Activated CD4-positive, alpha-beta T cell treated with anti-CD3 and anti-CD28 coated beads, Interleukin-2, amount 10 ng/mL, durations not matched to agents 24 days and 14 days (primary cell): ENCODE measurements at regions not wholly inside any gene's neighbourhood (a gene's known extent, or its start where the extent isn't known, plus 50 kb on each side); places are given as distances from the start of the nearest gene placed in this dataset.
"Not testable (repeated sequence)": the region's sequence is repeated elsewhere in the genome, so short reads cannot be mapped to it uniquely, and the experiment has no call there.

ENCODE experiments used
- DNase-seq: peaks from one replicate; pipeline ENCODE4 v3.0.0; 2022
- H3K27ac Mint-ChIP-seq: one replicate; pipeline ENCODE4 v1.8.0; 2022; ENCODE audit warnings: mild to moderate bottlenecking, mixed read lengths
- H3K27me3 Mint-ChIP-seq: one replicate; pipeline ENCODE4 v1.8.0; 2022; ENCODE audit warnings: mixed read lengths
- H3K36me3 Mint-ChIP-seq: one replicate; pipeline ENCODE4 v1.8.0; 2022; ENCODE audit warnings: low read depth, mild to moderate bottlenecking, mixed read lengths
- H3K4me1 Mint-ChIP-seq: one replicate; pipeline ENCODE4 v1.8.0; 2021; ENCODE audit warnings: mixed read lengths
- H3K4me3 Mint-ChIP-seq: one replicate; pipeline ENCODE4 v1.8.0; 2022; ENCODE audit warnings: mild to moderate bottlenecking, moderate library complexity, mixed read lengths
- H3K9me3 Mint-ChIP-seq: one replicate; pipeline ENCODE4 v1.8.0; 2021; ENCODE audit warnings: mixed read lengths
- intact Hi-C: fragments of 100-400 bp; cut with micrococcal nuclease; formaldehyde crosslinking; loops from one replicate; pipeline ENCODE4 v1.15.1; 2023

DNA sequence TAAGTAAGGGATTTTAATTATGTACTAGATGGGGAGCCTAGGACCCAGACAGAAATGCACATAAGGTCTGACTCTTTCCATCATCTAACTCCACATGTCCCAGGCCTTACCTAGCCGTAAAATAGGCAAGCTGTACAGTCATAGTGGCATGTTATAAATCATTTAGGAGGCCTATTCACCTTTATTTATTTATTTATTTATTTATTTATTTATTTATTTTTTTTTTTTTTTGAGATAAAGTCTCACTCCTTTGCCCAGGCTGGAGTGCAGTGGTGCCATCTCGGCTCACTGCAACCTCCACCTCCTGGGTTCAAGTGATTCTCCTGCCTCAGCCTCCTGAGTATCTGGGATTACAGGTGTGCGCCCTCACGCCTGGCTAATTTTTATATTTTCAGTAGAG, 55.6 kb upstream of the KIT start:
- H3K9me3 Mint-ChIP-seq, intact Hi-C loops, H3K36me3 Mint-ChIP-seq, H3K27ac Mint-ChIP-seq, H3K27me3 Mint-ChIP-seq, H3K4me1 Mint-ChIP-seq, DNase-seq, H3K4me3 Mint-ChIP-seq: not testable (repeated sequence)

DNA sequence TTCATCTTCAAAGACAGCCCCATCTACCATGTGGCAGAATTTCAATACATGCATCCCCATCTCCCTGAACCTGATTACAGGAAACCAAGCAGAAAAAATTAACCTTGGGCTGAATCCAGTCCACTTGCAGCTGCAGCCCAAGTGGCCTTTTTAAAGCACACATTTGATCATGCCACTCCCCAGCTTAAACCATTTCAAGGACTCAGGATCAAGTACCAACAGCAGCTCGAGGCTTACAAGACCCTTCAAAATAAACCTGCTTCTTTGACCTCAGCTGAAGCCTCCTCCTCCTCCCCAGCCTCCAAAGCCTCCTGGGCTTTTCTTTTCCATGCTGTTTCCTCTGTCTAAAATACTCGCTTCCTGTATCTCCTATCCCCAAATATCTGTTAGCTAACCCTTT, 50.7 kb upstream of the KIT start:
- H3K27me3 Mint-ChIP-seq = no peaks in the 10 kb centered on the region
- H3K9me3 Mint-ChIP-seq = peaks cover 3% of the 10 kb centered on the region
- DNase-seq = no peak
- no peak overlapping the region for H3K27ac Mint-ChIP-seq
- H3K4me1 Mint-ChIP-seq = no peaks in the 10 kb centered on the region
- intact Hi-C loops = no loop called here
- no peak overlapping the region for H3K4me3 Mint-ChIP-seq
- no peaks in the 10 kb centered on the region for H3K36me3 Mint-ChIP-seq

DNA sequence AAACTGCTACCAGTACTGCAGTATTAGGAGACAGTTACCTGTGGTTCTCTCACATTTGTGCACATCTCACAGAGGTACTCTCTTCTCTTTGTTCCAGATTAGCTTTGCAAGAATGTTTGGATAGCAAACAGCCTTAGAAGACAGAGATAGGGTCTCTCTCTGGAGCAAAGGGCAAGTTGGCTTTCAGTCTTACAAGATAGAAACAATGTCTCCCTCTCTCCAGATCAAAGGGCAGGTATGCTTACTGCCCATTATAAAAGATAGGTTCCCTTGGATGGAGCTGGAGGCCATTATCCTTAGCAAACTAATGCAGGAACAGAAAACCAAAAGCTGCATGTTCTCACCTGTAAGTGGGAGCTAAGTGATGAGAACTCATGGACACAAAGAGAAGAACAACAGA, 50.2 kb upstream of the KIT start:
- peaks cover 3% of the 10 kb centered on the region for H3K9me3 Mint-ChIP-seq
- no peaks in the 10 kb centered on the region for H3K4me1 Mint-ChIP-seq
- intact Hi-C loops = no loop called here

More for the DNA sequence above, 50.2 kb upstream of the KIT start:
- Mint-ChIP-seq H3K36me3 (no peaks in the 10 kb centered on the region), H3K4me3 (no peak overlapping the region), H3K27ac (no peak overlapping the region), H3K27me3 (no peaks in the 10 kb centered on the region)
- DNase-seq = no peak
